ENCODE measurements at regions not wholly inside any gene's neighbourhood (a gene's known extent, or its start where the extent isn't known, plus 50 kb on each side); places are given as distances from the start of the nearest gene placed in this dataset.

DNA sequence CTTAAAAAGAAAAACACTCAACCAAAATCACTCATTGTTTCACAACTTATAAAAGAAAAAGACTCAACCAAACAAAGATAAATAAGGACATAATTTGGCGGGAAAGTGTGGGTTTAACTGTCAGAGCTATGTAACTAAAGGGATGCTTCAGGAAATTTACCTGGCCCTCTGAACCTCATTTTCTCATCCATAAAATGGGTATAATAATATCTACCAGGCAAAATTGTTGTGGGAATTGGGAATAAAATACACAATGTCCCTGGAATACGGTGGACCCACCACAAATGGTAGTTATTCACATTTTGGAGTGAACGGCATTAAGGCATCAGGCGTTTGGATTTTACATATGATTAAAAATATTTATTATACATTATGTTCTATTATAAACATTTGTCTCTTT is 228.5 kb upstream of the ANKRD55 start:
- peaks cover 5% of the 10 kb centered on the region for H3K4me1 ChIP-seq (ENCODE audit: insufficient read depth, insufficient read length)
- DNase-seq (ENCODE audit: low read depth, low spot score): no peak
- no peak overlapping the region for H3K9ac ChIP-seq (ENCODE audit: insufficient read length, low read depth)
- H3K4me3 ChIP-seq (ENCODE audit: insufficient read length, low read depth): no peak overlapping the region
- no peaks in the 10 kb centered on the region for H3K27me3 ChIP-seq (ENCODE audit: insufficient read depth, insufficient read length)
- no peaks in the 10 kb centered on the region for H3K9me3 ChIP-seq (ENCODE audit: insufficient read depth, low read length)
- H3K36me3 ChIP-seq (ENCODE audit: insufficient read depth, insufficient read length, low read length): no peaks in the 10 kb centered on the region
- TF ChIP-seq ZNF274 (IDR thresholded peaks at IDR 0.05; ENCODE audit: low read depth, low read length) (no peak), YY1 (IDR thresholded peaks at IDR 0.05; ENCODE audit: insufficient read depth, insufficient read length) (no peak), SUZ12 (IDR thresholded peaks at IDR 0.05; ENCODE audit: extremely low read depth, insufficient read depth, insufficient read length) (no peak)

DNA sequence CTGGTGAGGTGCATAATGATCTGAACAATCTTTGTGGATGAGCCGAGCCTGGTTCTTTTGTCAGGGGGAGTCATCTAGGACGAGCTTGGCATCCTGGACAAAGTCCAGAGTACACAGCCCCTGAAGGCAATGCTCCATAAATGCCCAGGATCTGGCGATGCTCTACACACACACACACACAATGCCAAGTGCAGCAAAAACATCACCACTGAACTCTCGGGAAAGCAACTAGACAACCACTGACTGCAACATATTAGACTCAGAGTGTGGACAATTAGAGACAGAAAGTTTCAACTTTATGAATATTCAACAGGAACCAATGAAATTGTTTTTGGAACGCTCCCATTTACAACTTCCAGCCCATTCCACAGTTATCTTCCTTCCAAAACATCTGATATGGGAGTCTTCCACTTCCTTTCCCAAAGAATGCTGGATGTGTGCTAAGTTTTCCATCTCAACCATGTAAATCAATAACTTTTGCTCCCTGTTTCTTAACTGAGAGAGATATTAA is 227.6 kb upstream of the ANKRD55 start:
- no peaks in the 10 kb centered on the region for H3K27me3 ChIP-seq (ENCODE audit: insufficient read depth, insufficient read length)
- no peak for TF ChIP-seq ZNF274 (IDR thresholded peaks at IDR 0.05; ENCODE audit: low read depth, low read length)
- no peak for TF ChIP-seq YY1 (IDR thresholded peaks at IDR 0.05; ENCODE audit: insufficient read depth, insufficient read length)
- no peak for TF ChIP-seq SUZ12 (IDR thresholded peaks at IDR 0.05; ENCODE audit: extremely low read depth, insufficient read depth, insufficient read length)
- H3K4me1 ChIP-seq (ENCODE audit: insufficient read depth, insufficient read length): peaks cover 5% of the 10 kb centered on the region
- H3K9me3 ChIP-seq (ENCODE audit: insufficient read depth, low read length): no peaks in the 10 kb centered on the region
- no peak for DNase-seq (ENCODE audit: low read depth, low spot score)
- H3K36me3 ChIP-seq (ENCODE audit: insufficient read depth, insufficient read length, low read length): no peaks in the 10 kb centered on the region
- H3K4me3 ChIP-seq (ENCODE audit: insufficient read length, low read depth): no peak overlapping the region
- no peak overlapping the region for H3K9ac ChIP-seq (ENCODE audit: insufficient read length, low read depth)

DNA sequence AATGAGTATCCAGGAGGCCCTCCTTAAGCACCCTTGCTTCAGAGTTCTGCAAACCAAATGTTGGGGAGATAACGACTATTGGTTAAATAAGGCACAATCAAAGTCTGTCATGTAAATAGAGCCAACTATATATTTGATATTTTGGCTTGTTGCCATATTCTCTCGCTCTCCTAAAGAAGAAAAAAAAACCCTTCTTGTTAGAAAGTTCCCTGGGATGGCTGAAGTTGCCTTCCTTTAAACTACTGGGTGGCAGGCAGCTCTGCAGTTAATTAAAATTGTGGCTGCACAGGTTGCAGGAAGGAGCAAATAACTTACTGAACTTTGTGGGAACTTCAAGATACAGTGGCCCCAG is 227.0 kb upstream of the ANKRD55 start:
- Histone ChIP-seq H3K9me3 (ENCODE audit: insufficient read depth, low read length) (no peaks in the 10 kb centered on the region), H3K27me3 (ENCODE audit: insufficient read depth, insufficient read length) (no peaks in the 10 kb centered on the region), H3K9ac (ENCODE audit: insufficient read length, low read depth) (no peak overlapping the region), H3K4me1 (ENCODE audit: insufficient read depth, insufficient read length) (peaks cover 5% of the 10 kb centered on the region), H3K4me3 (ENCODE audit: insufficient read length, low read depth) (no peak overlapping the region), H3K36me3 (ENCODE audit: insufficient read depth, insufficient read length, low read length) (no peaks in the 10 kb centered on the region)
- no peak for DNase-seq (ENCODE audit: low read depth, low spot score)
- TF ChIP-seq ZNF274 (IDR thresholded peaks at IDR 0.05; ENCODE audit: low read depth, low read length) (no peak), SUZ12 (IDR thresholded peaks at IDR 0.05; ENCODE audit: extremely low read depth, insufficient read depth, insufficient read length) (no peak), YY1 (IDR thresholded peaks at IDR 0.05; ENCODE audit: insufficient read depth, insufficient read length) (no peak)

DNA sequence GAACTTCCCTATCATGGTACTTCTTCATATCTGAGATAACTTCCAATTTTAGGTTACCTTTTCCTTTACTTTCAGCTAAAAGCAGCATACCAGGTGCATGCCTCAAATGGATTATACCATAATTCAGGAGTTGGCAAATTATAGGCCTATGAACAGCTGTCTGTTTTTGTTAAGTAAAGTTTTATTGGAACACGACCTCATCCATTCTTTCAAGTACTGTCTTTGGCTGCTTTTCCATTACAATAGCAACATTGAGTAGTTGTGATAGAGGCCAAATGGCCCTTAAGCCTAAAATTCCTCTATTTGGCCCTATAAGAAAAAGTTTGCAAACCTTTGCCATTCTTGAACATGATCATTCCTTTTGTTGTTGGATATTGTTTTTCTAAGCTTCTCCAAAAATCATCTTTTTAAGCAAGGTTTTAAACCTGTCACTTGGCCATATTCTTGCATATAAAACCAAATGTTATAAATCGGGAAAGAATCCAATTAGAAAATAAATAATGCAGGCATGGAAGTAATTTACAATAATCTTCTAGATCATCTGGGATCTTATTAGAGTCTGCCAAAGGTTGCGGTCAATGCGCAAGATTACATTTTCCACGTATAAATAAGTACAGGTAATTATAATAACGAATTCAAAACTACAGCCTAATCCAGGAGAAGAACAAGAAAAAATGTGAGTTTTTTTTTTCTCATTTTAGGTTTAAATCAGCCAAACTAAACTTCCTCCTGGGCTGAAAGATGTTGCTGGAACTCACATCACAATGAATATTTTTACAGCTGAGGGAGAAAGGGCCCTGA is 226.5 kb upstream of the ANKRD55 start:
- no peaks in the 10 kb centered on the region for H3K36me3 ChIP-seq (ENCODE audit: insufficient read depth, insufficient read length, low read length)
- no peaks in the 10 kb centered on the region for H3K9me3 ChIP-seq (ENCODE audit: insufficient read depth, low read length)
- no peaks in the 10 kb centered on the region for H3K27me3 ChIP-seq (ENCODE audit: insufficient read depth, insufficient read length)
- peaks cover 5% of the 10 kb centered on the region for H3K4me1 ChIP-seq (ENCODE audit: insufficient read depth, insufficient read length)
- no peak for DNase-seq (ENCODE audit: low read depth, low spot score)
- H3K4me3 ChIP-seq (ENCODE audit: insufficient read length, low read depth): no peak overlapping the region
- no peak overlapping the region for H3K9ac ChIP-seq (ENCODE audit: insufficient read length, low read depth)
- TF ChIP-seq YY1 (IDR thresholded peaks at IDR 0.05; ENCODE audit: insufficient read depth, insufficient read length) (no peak), ZNF274 (IDR thresholded peaks at IDR 0.05; ENCODE audit: low read depth, low read length) (no peak), SUZ12 (IDR thresholded peaks at IDR 0.05; ENCODE audit: extremely low read depth, insufficient read depth, insufficient read length) (no peak)

DNA sequence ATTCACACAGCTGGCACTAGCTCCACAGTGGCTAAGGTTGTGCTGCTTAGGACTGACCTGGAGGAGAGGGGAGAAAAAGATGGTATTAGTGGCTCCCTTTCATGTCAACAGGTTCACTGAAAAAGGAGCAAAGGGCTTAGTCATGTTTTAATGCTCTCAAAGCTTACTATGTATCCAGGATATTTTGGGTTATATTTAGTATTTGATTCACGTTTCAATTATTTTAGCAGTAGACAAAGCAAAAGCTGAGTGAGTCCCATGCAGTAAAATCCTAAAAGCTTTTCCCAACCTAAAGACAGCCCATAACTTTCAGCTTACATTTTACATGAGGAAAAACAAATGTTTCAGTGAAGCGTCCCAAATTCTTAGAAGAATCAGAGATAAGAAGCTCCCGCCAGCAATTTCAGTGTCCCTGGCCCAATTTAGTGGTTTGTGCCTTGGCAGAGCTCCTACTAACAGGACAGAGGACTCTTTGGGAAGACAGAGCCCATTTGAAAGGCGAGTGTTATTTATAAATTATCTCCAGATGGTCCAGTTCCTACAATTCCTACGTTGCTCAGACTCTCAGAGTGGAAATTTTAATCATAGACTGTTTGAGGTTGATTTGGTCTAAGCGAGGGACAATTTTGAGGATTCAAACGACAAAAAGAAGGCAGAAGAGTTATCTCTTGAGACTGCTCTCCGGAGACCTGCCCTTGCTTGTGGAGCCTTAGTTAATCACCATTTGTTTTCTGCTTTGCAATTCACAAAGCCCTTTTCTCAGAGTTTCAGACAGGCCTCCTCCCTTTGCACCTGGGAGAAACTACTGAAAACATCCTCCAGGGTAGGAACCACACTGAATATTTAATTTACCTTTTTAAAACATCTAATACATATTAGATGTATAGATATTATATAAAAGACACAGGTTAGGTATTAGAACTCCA is 225.0 kb upstream of the ANKRD55 start:
- no peak overlapping the region for H3K4me3 ChIP-seq (ENCODE audit: insufficient read length, low read depth)
- TF ChIP-seq YY1 (IDR thresholded peaks at IDR 0.05; ENCODE audit: insufficient read depth, insufficient read length): no peak

DNA sequence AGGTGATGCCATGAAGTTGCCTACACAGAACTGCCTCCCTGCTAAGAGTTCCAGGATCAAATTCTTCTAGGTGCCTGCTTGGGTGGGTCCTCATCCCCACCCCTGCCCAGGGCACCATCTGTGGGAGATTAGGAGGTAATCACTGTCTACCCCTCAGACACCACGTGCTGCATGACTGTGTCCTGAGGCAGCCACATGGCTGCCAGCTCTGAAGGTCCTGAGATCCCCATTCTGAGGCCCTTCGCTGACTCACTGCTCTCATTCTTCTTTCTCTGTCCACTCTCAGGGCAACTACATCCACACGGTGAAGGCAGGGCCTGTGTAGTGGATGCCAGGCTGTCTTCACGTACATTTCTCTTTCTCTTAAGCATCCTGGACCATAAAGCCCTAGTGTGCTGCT is 222.9 kb upstream of the ANKRD55 start:
- Histone ChIP-seq H3K4me1 (ENCODE audit: insufficient read depth, insufficient read length) (peaks cover 2% of the 10 kb centered on the region), H3K27me3 (ENCODE audit: insufficient read depth, insufficient read length) (no peaks in the 10 kb centered on the region), H3K4me3 (ENCODE audit: insufficient read length, low read depth) (no peak overlapping the region), H3K36me3 (ENCODE audit: insufficient read depth, insufficient read length, low read length) (no peaks in the 10 kb centered on the region), H3K9ac (ENCODE audit: insufficient read length, low read depth) (no peak overlapping the region), H3K9me3 (ENCODE audit: insufficient read depth, low read length) (no peaks in the 10 kb centered on the region)
- DNase-seq (ENCODE audit: low read depth, low spot score): no peak
- no peak for TF ChIP-seq YY1 (IDR thresholded peaks at IDR 0.05; ENCODE audit: insufficient read depth, insufficient read length)
- no peak for TF ChIP-seq SUZ12 (IDR thresholded peaks at IDR 0.05; ENCODE audit: extremely low read depth, insufficient read depth, insufficient read length)
- no peak for TF ChIP-seq ZNF274 (IDR thresholded peaks at IDR 0.05; ENCODE audit: low read depth, low read length)

More for the DNA sequence above, 225.0 kb upstream of the ANKRD55 start:
- Histone ChIP-seq H3K9ac (ENCODE audit: insufficient read length, low read depth) (no peak overlapping the region), H3K9me3 (ENCODE audit: insufficient read depth, low read length) (no peaks in the 10 kb centered on the region), H3K36me3 (ENCODE audit: insufficient read depth, insufficient read length, low read length) (no peaks in the 10 kb centered on the region), H3K4me1 (ENCODE audit: insufficient read depth, insufficient read length) (peaks cover 2% of the 10 kb centered on the region), H3K27me3 (ENCODE audit: insufficient read depth, insufficient read length) (no peaks in the 10 kb centered on the region)
- DNase-seq (ENCODE audit: low read depth, low spot score): no peak

DNA sequence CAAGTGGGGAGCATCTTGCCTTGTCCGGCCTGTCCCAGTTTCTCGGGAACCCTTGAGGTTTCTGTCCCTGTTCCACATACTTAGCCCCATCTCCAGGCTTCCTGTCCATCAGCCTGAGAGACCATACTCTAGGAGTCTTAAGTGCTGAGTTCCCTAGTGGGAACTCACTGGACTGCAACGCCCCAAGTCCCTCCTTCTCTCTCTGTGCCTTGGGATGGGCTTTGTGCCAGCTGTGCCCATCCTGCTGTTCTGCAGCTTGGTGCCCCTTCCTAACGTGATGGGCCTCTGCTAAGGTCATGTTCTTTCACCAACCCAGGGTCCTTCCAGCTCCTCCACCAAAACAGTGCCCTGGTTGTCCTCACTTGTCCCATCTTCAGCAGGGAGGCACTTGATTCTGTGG is 222.3 kb upstream of the ANKRD55 start:
- Histone ChIP-seq H3K9me3 (ENCODE audit: insufficient read depth, low read length) (no peaks in the 10 kb centered on the region), H3K4me3 (ENCODE audit: insufficient read length, low read depth) (no peak overlapping the region), H3K9ac (ENCODE audit: insufficient read length, low read depth) (no peak overlapping the region), H3K36me3 (ENCODE audit: insufficient read depth, insufficient read length, low read length) (no peaks in the 10 kb centered on the region), H3K27me3 (ENCODE audit: insufficient read depth, insufficient read length) (no peaks in the 10 kb centered on the region), H3K4me1 (ENCODE audit: insufficient read depth, insufficient read length) (peaks cover 2% of the 10 kb centered on the region)
- no peak for DNase-seq (ENCODE audit: low read depth, low spot score)
- no peak for TF ChIP-seq ZNF274 (IDR thresholded peaks at IDR 0.05; ENCODE audit: low read depth, low read length)
- TF ChIP-seq SUZ12 (IDR thresholded peaks at IDR 0.05; ENCODE audit: extremely low read depth, insufficient read depth, insufficient read length): no peak
- TF ChIP-seq YY1 (IDR thresholded peaks at IDR 0.05; ENCODE audit: insufficient read depth, insufficient read length): no peak

Data from NT2/D1 (cell line).